Heart left ventricle (tissue), 13 donors: ENCODE measurements at regions not wholly inside any gene's neighbourhood (a gene's known extent, or its start where the extent isn't known, plus 50 kb on each side); places are given as distances from the start of the nearest gene placed in this dataset.

Experiments used
- POLR2A ChIP-seq, 2 donors: fragments of 450-650 bp; IDR thresholded peaks; one replicate each; pipeline ENCODE4 v1.6.1; 2017; ENCODE audit warnings: antibody characterized with exemption in 2 of 2, mild to moderate bottlenecking in 2 of 2, moderate library complexity in 2 of 2
- TF ChIP-seq, protein P1 (sequence below), 12 donors: fragments of 200-600 bp; sonication (generic) in 4 of 12; IDR thresholded peaks; one replicate each; pipeline versions ENCODE4 v1.5.0 to v1.8.0; 2018 to 2022; ENCODE audit warnings: antibody characterized with exemption in 12 of 12, mild to moderate bottlenecking in 5 of 12
- donor health status: ischemic (EF 13 %, LVEDD 7.1; RV severe dilation, severe dysfunction).
- donor health status: DM: no; HTN: yes; CAD: no.
- donor health status: DM: no; HTN: no; CAD: no.
- donor health status: ischemic (EF 25% LVEDD 6.9; RV normal size, moderate dysfunction).
- donor health status: ischemic (EF 25% LVEDD 5.7; RV mildly dilated, moderate dysfunction).
- donor health status: ischemic (EF 35%, LVEDD 5.7; RV mildly dilated, moderate dysfunction).
- donor health status: nonischemic (EF 11% LVEDD 7.7; RV severe dilation, severe dysfunction).
- donor health status: DM: yes; HTN: yes; CAD: no.
- donor health status: PGD.
- donor health status: ischemic (EF 29% LVEDD 5.4; RV normal size, mild dysfunction).
- donor health status: nonischemic (EF 23%, LVEDD 6.1; RV moderate dilation, normal function).

GRCh38 chr12:78418919-78419318, 445.7 kb upstream of the SYT1 start:
- TF ChIP-seq, protein P1, sequence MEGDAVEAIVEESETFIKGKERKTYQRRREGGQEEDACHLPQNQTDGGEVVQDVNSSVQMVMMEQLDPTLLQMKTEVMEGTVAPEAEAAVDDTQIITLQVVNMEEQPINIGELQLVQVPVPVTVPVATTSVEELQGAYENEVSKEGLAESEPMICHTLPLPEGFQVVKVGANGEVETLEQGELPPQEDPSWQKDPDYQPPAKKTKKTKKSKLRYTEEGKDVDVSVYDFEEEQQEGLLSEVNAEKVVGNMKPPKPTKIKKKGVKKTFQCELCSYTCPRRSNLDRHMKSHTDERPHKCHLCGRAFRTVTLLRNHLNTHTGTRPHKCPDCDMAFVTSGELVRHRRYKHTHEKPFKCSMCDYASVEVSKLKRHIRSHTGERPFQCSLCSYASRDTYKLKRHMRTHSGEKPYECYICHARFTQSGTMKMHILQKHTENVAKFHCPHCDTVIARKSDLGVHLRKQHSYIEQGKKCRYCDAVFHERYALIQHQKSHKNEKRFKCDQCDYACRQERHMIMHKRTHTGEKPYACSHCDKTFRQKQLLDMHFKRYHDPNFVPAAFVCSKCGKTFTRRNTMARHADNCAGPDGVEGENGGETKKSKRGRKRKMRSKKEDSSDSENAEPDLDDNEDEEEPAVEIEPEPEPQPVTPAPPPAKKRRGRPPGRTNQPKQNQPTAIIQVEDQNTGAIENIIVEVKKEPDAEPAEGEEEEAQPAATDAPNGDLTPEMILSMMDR (IDR thresholded peaks at IDR 0.05), result no peak
- no peak for TF ChIP-seq POLR2A (IDR thresholded peaks at IDR 0.05)
